ENCODE measurements at regions not wholly inside any gene's neighbourhood (a gene's known extent, or its start where the extent isn't known, plus 50 kb on each side); places are given as distances from the start of the nearest gene placed in this dataset.

DNA sequence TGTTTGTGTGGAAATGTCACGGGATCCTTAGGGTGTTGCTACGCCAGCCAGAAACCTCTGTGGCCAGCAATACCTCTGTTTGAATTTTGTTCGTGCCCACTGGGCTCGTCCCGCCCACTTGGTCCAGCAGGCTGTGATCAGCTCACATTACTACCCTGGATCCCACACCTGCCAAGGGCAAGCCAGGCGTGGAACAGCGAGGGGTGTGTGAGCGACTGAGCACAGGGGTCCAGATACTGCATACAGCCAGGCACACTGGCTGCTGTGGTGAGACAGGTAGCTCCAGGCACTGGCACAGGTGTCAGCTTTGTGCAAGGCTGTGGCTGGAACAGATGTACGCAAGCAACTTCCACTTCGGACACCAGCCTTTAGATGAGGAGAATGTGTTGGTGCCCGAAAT lies 718.9 kb downstream of the EPHA7 start:
- DNase-seq (ENCODE audit: low read depth, low spot score) (no peak), FAIRE-seq (no peak), ATAC-seq (no peak)
- Histone ChIP-seq H3K4me1 (ENCODE audit: control insufficient read depth, insufficient read depth, low read length) (no peaks in the 10 kb centered on the region), H3K4me3 (no peak overlapping the region), H2AFZ (ENCODE audit: control insufficient read depth, low read depth, low read length) (no peak overlapping the region), H3K79me2 (ENCODE audit: control insufficient read depth, insufficient read depth, low read length) (no peaks in the 10 kb centered on the region), H4K20me1 (ENCODE audit: control insufficient read depth, insufficient read depth) (no peaks in the 10 kb centered on the region), H3K36me3 (ENCODE audit: control insufficient read depth in 2 of 2, insufficient read depth in 2 of 2, low read length in 1 of 2) (no peaks in the 10 kb centered on the region), H3K27me3 (replicated peaks in 1 of 2; ENCODE audit: control insufficient read depth in 2 of 2, insufficient read depth in 2 of 2, low read length in 1 of 2) (no peaks in the 10 kb centered on the region; a peak in 1 of 4 replicates), H3K9ac (ENCODE audit: control insufficient read depth, insufficient read depth, low read length) (no peak overlapping the region), H3K27ac (ENCODE audit: control insufficient read depth, insufficient read depth) (no peak overlapping the region), H3K4me2 (ENCODE audit: control insufficient read depth, insufficient read depth) (no peak overlapping the region), H3K9me3 (replicated peaks; ENCODE audit: control insufficient read depth, insufficient read depth, low read length) (no peaks in the 10 kb centered on the region)
- ChIA-PET POLR2A (no interaction called here), CTCF (no interaction called here), SMC1A (ENCODE audit: uncharacterized antibody, unreplicated experiment) (no interaction called here), RAD21 (ENCODE audit: unreplicated experiment) (no interaction called here)
- TF ChIP-seq E2F8 (IDR thresholded peaks at IDR 0.05; ENCODE audit: low read depth, partially characterized antibody) (no peak), MXI1 (IDR thresholded peaks at IDR 0.05; ENCODE audit: low read depth, low read length) (no peak), HDGF (IDR thresholded peaks at IDR 0.05) (no peak), IKZF2 (IDR thresholded peaks at IDR 0.05) (no peak), SMAD1 (IDR thresholded peaks at IDR 0.05; ENCODE audit: low read depth, partially characterized antibody) (no peak), YBX1 (IDR thresholded peaks at IDR 0.05) (no peak), SUPT20H (IDR thresholded peaks at IDR 0.05; ENCODE audit: borderline replicate concordance, control insufficient read depth, low read depth, low read length) (no peak), CHD4 (IDR thresholded peaks at IDR 0.05) (no peak), TCF3 (IDR thresholded peaks at IDR 0.05; ENCODE audit: borderline replicate concordance, insufficient read depth, low read depth, low read length) (no peak), MTA2 (IDR thresholded peaks at IDR 0.05; ENCODE audit: low read depth) (no peak), FOXM1 (IDR thresholded peaks at IDR 0.05; ENCODE audit: low read depth, low read length) (no peak), USF1 (IDR thresholded peaks at IDR 0.05; ENCODE audit: borderline replicate concordance, extremely low read length, insufficient read depth, low read depth, low read length) (no peak), NBN (IDR thresholded peaks at IDR 0.05) (no peak), SP1 (IDR thresholded peaks at IDR 0.05; ENCODE audit: low read depth, low read length) (no peak), TCF12 (IDR thresholded peaks at IDR 0.05; ENCODE audit: low read depth, low read length) (no peak), ZZZ3 (IDR thresholded peaks at IDR 0.05; ENCODE audit: control insufficient read depth, insufficient read length, low read depth) (no peak)
- TF ChIP-seq, protein P1, sequence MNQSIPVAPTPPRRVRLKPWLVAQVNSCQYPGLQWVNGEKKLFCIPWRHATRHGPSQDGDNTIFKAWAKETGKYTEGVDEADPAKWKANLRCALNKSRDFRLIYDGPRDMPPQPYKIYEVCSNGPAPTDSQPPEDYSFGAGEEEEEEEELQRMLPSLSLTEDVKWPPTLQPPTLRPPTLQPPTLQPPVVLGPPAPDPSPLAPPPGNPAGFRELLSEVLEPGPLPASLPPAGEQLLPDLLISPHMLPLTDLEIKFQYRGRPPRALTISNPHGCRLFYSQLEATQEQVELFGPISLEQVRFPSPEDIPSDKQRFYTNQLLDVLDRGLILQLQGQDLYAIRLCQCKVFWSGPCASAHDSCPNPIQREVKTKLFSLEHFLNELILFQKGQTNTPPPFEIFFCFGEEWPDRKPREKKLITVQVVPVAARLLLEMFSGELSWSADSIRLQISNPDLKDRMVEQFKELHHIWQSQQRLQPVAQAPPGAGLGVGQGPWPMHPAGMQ (IDR thresholded peaks at IDR 0.05; ENCODE audit: borderline replicate concordance) = no peak
- intact Hi-C loops (cut with micrococcal nuclease; ENCODE audit: unreplicated experiment) (no loop called here), in situ Hi-C loops (cut with MboI) (no loop called here)
- WGBS (ENCODE audit: insufficient coverage, insufficient replicate concordance, low lambda C conversion rate, missing lambda C conversion rate) = 8% methylated on average over 11 of the region's 11 CpGs
- BruUV-seq (replicated peaks) = no TSS peak

Data from GM12878 (cell line).